DMS114 treated with DMSO at 0.1 percent for 48 hours (cell line): ENCODE measurements at regions not wholly inside any gene's neighbourhood (a gene's known extent, or its start where the extent isn't known, plus 50 kb on each side); places are given as distances from the start of the nearest gene placed in this dataset.
"Not testable (repeated sequence)": the region's sequence is repeated elsewhere in the genome, so short reads cannot be mapped to it uniquely, and the experiment has no call there.

Source experiments
- DNase-seq: peaks from one replicate; lab custom pipeline; 2025; ENCODE audit not compliant: unreplicated experiment; lab: John Stamatoyannopoulos, UW

DNA sequence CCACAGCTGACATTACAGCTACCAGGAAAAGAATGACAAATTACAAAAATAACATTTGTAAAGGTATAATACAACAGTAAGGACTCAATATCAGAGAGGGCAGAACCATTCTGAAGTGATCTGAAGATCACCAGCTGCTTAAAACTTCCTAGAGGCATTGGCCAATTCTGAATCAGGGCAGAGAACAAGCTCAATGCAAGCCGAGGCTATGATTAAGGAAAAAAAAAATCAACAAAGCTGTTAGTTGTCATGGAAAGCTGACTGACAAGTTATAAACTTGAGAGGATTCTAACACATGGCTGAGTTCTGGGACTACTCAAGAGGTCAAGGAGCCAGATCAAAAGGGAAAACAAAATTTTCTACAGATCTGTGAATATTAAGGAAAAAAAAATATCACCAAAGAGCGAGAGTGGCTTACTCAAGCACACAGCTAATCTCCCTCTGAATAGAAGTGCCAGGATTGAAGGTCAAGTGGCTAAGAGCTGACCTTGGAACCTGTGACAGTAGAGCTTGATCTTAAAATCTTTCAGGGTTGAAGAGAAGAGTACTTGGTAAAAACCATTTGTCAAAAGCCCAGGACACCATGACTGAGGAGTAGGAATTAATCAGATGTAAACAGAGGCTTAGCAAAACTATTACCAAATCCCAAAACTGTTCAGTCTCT is 383.4 kb downstream of the USP25 start:
- no peak for DNase-seq

DNA sequence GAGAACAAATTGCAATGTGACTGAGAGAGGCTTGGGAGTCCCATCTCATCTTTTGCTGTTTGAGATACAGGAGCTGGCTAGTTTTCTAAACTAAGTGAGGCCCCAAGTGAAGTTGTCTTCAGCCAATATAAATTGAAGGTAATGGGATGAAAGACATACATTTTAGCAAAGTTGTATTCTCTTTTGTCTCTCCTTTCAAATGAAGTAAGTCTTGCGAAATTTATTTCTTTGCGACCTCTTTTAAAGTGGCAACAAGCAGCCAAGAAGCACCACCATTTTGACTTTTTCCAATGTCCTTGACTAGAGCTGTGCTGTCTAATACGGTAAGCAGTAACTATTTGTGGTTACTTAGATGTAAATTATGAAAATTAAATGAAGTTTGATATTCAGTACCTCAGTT is 385.7 kb downstream of the USP25 start:
- no peak for DNase-seq

DNA sequence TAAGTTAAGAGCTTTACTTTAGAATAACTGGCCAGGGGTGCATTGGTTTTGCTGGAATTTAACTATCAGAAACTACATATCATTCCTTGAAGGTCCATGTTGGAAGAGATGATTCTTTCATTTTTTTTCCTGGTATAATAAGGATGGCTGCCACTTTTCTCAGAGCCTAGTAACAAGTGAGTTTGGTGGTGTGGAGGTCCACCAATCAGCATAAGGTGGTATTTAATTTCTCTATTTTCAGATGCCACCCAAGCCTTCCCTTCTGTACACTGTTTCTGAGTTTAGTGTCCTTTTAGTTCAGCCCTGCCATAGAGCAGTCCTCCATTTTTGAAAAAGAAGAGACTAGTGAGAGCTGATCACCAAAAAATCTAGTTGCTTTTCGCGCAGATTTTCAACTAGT is 386.3 kb downstream of the USP25 start:
- no peak for DNase-seq

DNA sequence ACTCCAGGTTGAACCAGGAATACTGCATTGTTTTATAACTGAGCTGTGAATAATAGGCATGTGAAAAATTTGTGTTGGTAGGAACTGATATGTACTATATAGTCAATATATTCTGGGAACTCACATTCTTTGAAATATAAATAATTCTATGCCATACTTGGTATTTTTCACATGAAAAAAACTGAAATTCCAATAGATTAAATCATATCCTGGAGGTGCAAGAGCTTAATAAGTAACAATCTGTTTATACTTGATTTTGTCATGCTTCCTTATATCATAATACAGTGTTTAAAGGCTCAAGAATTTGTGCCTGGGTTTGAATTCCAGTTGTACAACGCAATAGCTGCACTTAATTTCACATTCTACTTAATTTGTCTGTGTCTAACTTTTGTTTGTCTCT is 387.0 kb downstream of the USP25 start:
- DNase-seq, result no peak

DNA sequence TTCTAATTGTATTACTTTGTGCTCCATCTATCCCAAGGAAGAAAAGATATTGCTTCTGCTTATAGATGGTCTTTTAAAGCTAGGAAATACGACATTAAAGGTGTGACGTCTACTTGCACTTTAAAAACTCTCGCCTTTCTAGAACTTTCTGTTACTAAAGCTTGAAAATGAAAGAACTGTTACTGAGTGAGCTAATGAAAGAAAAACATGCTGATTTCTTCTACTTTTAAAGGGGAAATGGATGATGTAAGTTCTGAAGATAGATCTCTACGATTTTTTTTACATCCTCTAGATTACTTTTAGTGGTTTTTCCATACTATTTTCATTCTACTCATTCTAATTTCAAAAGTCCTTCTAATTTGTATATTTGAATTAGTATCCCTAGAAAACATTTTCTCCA is 387.5 kb downstream of the USP25 start:
- DNase-seq, result no peak

- DNase-seq, result no peak
Observed at GRCh38 chr21:16117851-16118590, 388.2 kb downstream of the USP25 start.

GRCh38 chr21:16124378-16125138 is 394.8 kb downstream of the USP25 start:
- no peak for DNase-seq

DNA sequence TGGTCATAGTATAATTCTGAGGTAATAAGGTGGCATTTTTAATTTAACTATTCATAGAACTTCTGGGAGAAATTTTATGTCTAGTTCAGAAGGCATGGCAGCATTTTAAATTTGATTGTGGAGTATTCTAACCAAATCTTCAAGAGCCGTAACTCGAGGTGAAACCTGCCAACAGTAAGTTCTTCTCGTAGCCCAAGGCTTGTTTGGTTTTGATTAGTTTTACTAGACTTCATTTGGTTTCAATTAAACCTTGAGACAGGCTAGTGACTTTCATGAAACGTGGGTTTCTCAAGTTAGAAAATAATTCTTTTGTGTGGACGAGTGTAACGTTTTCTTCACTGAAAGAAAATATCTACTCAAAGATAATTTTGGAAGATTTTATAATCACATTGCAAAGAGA is 395.5 kb downstream of the USP25 start:
- DNase-seq, result no peak

- DNase-seq, result not testable (repeated sequence)
Observed at GRCh38 chr21:16132453-16132852, 402.7 kb downstream of the USP25 start.

DNA sequence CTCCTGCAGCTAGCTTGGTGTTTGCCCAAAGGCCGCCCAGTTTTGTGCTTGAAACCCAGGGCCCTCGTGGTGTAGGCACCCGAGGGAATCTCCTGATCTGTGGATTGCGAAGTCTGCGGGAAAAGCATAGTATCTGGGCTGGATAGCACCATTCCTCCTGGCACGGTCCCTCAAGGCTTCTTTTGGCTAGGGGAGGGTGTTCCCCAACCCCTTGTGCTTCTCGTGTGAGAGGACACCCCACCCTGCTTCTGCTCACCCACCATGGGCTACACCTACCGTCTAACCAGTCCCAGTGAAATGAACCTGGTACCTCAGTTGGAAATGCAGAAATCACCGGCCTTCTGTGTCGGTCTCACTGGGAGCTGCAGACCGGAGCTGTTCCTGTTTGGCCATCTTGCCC is 403.5 kb downstream of the USP25 start:
- no peak for DNase-seq

DNA sequence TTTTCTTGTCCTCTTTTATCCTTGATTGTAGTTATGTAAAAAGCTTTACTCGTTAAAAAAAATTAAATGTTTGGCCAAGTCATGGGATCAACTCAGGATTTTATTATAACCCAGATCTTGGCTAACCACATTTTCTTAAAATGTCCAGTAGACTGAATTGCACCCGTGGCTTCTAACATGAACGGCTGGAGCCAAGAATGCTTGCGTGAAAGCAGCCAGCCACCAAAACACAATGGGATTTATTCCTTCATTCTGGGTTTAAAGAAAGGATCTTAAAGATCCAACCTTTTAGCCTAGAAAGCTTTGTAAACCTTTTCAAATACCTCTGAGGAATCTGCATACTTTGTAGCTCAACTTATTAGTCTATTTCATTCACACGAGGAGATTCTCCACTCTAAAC is 404.4 kb downstream of the USP25 start:
- DNase-seq, result no peak

DNA sequence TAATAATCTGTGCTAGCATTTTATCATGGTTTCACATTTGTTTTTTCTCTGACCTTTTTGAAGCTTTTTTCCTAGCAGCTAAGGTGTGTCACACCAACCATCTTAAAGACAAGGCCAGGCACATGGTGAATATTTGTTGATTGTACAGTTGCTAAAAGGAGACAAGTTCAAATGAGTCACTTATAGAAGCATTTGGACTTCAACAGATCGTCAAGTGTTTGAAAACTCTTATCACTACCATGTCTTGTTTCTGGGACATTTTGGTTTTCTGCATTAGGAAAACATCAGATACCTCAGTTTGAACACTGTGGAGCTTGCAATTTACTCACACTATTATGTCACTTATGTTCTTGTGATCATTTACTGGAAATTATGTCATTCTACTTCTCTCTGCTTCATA is 407.3 kb downstream of the USP25 start:
- no peak for DNase-seq

DNA sequence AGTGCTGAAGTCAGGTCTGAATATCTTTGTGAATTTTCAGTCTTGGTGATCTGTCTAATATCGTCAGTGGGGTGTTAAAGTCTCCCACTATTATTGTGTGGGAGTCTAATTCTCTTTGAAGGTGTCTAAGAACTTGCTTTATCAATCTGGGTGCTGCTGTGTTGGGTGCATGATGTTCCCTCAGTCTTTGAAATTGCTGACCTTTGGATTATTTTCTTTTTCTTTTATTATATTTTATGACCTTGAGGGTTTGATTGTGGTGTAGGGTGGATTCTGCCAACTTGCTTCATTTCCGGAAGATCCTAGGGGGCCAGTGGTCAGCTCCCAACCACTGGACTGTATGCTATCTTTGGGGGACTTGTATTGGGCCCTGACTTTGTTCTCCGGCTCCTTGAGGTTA is 415.3 kb downstream of the USP25 start:
- no peak for DNase-seq

- no peak for DNase-seq
Observed at GRCh38 chr21:16145479-16145878, 415.7 kb downstream of the USP25 start.

GRCh38 chr21:16154321-16154720 is 424.5 kb downstream of the USP25 start:
- DNase-seq, result no peak

- DNase-seq, result no peak
Observed at GRCh38 chr21:16154951-16155635, 425.3 kb downstream of the USP25 start.

DNA sequence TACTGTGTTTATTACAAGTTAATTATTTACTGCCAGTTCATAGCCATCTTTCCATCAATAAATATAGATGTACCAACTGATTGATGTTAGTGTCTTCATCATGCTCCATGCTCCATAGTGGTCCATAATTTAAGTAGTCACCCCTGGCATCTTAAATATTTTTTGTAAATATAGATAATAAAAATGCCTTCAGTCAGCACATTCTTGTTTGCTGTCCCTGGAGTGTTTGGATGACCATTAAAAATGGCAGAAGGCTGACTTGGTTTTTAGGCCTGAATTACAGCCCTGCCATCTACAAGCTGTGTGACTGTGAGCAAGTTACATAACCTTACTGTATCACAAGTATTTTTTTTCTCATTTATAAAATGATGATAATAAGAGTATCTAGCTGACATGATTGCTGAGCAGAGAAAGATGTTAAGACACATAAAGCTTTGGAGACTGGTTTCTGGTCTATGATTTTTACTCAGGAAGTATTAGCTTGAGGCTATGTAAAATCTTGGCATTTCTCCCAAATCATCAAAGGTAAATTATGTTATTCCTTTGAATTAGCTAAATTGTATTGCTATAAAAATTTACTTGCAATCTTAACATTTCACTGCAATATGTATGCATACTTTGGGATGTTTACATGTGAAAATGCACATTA is 427.2 kb downstream of the USP25 start:
- no peak for DNase-seq

- no peak for DNase-seq
Observed at GRCh38 chr21:16159213-16159970, 429.6 kb downstream of the USP25 start.

- DNase-seq, result no peak
Observed at GRCh38 chr21:16159971-16160350, 430.2 kb downstream of the USP25 start.

- DNase-seq, result no peak
Observed at GRCh38 chr21:16162953-16163352, 433.2 kb downstream of the USP25 start.
